ENCODE measurements at regions not wholly inside any gene's neighbourhood (a gene's known extent, or its start where the extent isn't known, plus 50 kb on each side); places are given as distances from the start of the nearest gene placed in this dataset.

- Histone ChIP-seq H2AFZ (ENCODE audit: low read length) (no peak overlapping the region), H4K20me1 (ENCODE audit: control insufficient read depth, extremely low read depth, insufficient read depth, low read length) (no peaks in the 10 kb centered on the region), H3K4me3 (replicated peaks in 1 of 4; ENCODE audit: control extremely low read depth in 1 of 4, insufficient read depth in 1 of 4, low read depth in 3 of 4, low read length in 4 of 4) (no peak overlapping the region)
Measured at GRCh38 chr5:19210886-19211285, 777.1 kb downstream of the CDH18 start.

GRCh38 chr5:19229179-19229835 is 758.7 kb downstream of the CDH18 start:
- H3K9ac ChIP-seq (ENCODE audit: insufficient read depth, low read length): no peak overlapping the region
- H3K4me3 ChIP-seq (replicated peaks in 1 of 4; ENCODE audit: control extremely low read depth in 1 of 4, insufficient read depth in 1 of 4, low read depth in 3 of 4, low read length in 4 of 4): no peak overlapping the region
- H3K4me1 ChIP-seq (ENCODE audit: control insufficient read depth, extremely low read depth, insufficient read depth, low read length): no peaks in the 10 kb centered on the region
- no peaks in the 10 kb centered on the region for H3K36me3 ChIP-seq (ENCODE audit: control insufficient read depth, insufficient read depth, low read length)
- no peaks in the 10 kb centered on the region for H3K9me3 ChIP-seq (ENCODE audit: control insufficient read depth, insufficient read depth, low read depth, low read length)
- no peak overlapping the region for H3K4me2 ChIP-seq (ENCODE audit: extremely low read depth, insufficient read depth, low read length)
- H3K79me2 ChIP-seq (ENCODE audit: control insufficient read depth, insufficient read depth, low read length): no peaks in the 10 kb centered on the region
- DNase-seq (ENCODE audit: low read depth in 2 of 2): no peak
- no peaks in the 10 kb centered on the region for H3K27me3 ChIP-seq (ENCODE audit: control insufficient read depth, insufficient read depth, low read length)
- H3K27ac ChIP-seq (ENCODE audit: insufficient read depth, low read length): no peak overlapping the region
- no peak for TF ChIP-seq EZH2 (IDR thresholded peaks at IDR 0.05; ENCODE audit: low read length, missing control alignments)
- no peak for TF ChIP-seq CTCF (conservative IDR thresholded peaks at IDR 0.05 in 1 of 2, IDR thresholded peaks at IDR 0.05 in 1 of 2; ENCODE audit: low read depth in 1 of 2, low read length in 2 of 2)
- H2AFZ ChIP-seq (ENCODE audit: low read length): no peak overlapping the region
- no peaks in the 10 kb centered on the region for H4K20me1 ChIP-seq (ENCODE audit: control insufficient read depth, extremely low read depth, insufficient read depth, low read length)

More at GRCh38 chr5:19210886-19211285, 777.1 kb downstream of the CDH18 start:
- no peak for DNase-seq (ENCODE audit: low read depth in 2 of 2)
- no peaks in the 10 kb centered on the region for H3K9me3 ChIP-seq (ENCODE audit: control insufficient read depth, insufficient read depth, low read depth, low read length)
- TF ChIP-seq CTCF (conservative IDR thresholded peaks at IDR 0.05 in 1 of 2, IDR thresholded peaks at IDR 0.05 in 1 of 2; ENCODE audit: low read depth in 1 of 2, low read length in 2 of 2) (no peak), EZH2 (IDR thresholded peaks at IDR 0.05; ENCODE audit: low read length, missing control alignments) (no peak)
- H3K79me2 ChIP-seq (ENCODE audit: control insufficient read depth, insufficient read depth, low read length): no peaks in the 10 kb centered on the region
- H3K36me3 ChIP-seq (ENCODE audit: control insufficient read depth, insufficient read depth, low read length): no peaks in the 10 kb centered on the region
- no peaks in the 10 kb centered on the region for H3K4me1 ChIP-seq (ENCODE audit: control insufficient read depth, extremely low read depth, insufficient read depth, low read length)
- no peak overlapping the region for H3K27ac ChIP-seq (ENCODE audit: insufficient read depth, low read length)
- H3K4me2 ChIP-seq (ENCODE audit: extremely low read depth, insufficient read depth, low read length): no peak overlapping the region
- H3K9ac ChIP-seq (ENCODE audit: insufficient read depth, low read length): no peak overlapping the region
- no peaks in the 10 kb centered on the region for H3K27me3 ChIP-seq (ENCODE audit: control insufficient read depth, insufficient read depth, low read length)

- H3K4me1 ChIP-seq (ENCODE audit: control insufficient read depth, extremely low read depth, insufficient read depth, low read length): no peaks in the 10 kb centered on the region
- no peak overlapping the region for H3K4me2 ChIP-seq (ENCODE audit: extremely low read depth, insufficient read depth, low read length)
- no peak for DNase-seq (ENCODE audit: low read depth in 2 of 2)
- no peak for TF ChIP-seq EZH2 (IDR thresholded peaks at IDR 0.05; ENCODE audit: low read length, missing control alignments)
- TF ChIP-seq CTCF (conservative IDR thresholded peaks at IDR 0.05 in 1 of 2, IDR thresholded peaks at IDR 0.05 in 1 of 2; ENCODE audit: low read depth in 1 of 2, low read length in 2 of 2): no peak
- H3K9me3 ChIP-seq (ENCODE audit: control insufficient read depth, insufficient read depth, low read depth, low read length): no peaks in the 10 kb centered on the region
- H3K79me2 ChIP-seq (ENCODE audit: control insufficient read depth, insufficient read depth, low read length): no peaks in the 10 kb centered on the region
- no peaks in the 10 kb centered on the region for H3K27me3 ChIP-seq (ENCODE audit: control insufficient read depth, insufficient read depth, low read length)
- no peaks in the 10 kb centered on the region for H4K20me1 ChIP-seq (ENCODE audit: control insufficient read depth, extremely low read depth, insufficient read depth, low read length)
- no peak overlapping the region for H3K9ac ChIP-seq (ENCODE audit: insufficient read depth, low read length)
- H3K4me3 ChIP-seq (replicated peaks in 1 of 4; ENCODE audit: control extremely low read depth in 1 of 4, insufficient read depth in 1 of 4, low read depth in 3 of 4, low read length in 4 of 4): no peak overlapping the region
- no peak overlapping the region for H3K27ac ChIP-seq (ENCODE audit: insufficient read depth, low read length)
- no peaks in the 10 kb centered on the region for H3K36me3 ChIP-seq (ENCODE audit: control insufficient read depth, insufficient read depth, low read length)
- H2AFZ ChIP-seq (ENCODE audit: low read length): no peak overlapping the region
Measured at GRCh38 chr5:19233573-19233972, 754.4 kb downstream of the CDH18 start.
